TTC549 (cell line): ENCODE measurements at regions not wholly inside any gene's neighbourhood (a gene's known extent, or its start where the extent isn't known, plus 50 kb on each side); places are given as distances from the start of the nearest gene placed in this dataset.

Experiments
- FAIRE-seq: peaks from 2 replicates; lab custom pipeline; 2012; peaks lifted over from hg19 to GRCh38; lab: Jason Lieb, UNC

GRCh38 chr16:66265556-66266141 lies 100.8 kb upstream of the CDH5 start:
- no peak for FAIRE-seq

DNA sequence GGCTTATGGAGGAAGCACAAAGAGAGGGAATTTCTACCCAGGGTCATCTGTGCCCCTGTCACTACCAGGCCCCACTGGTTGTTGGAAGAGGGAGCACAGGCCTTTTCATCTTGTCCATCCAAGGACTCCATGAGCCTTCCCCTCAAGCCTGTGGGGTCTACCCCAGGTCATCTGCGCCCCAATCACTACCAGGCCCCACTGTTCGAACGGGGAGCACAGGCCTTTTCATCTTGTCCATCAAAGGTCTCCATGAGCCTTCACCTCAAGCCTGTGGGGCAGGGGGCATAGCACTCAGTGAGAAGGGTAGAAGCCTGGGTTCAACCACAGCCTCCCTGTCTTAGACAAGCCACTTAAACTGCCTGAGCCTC lies 101.5 kb upstream of the CDH5 start:
- no peak for FAIRE-seq

DNA sequence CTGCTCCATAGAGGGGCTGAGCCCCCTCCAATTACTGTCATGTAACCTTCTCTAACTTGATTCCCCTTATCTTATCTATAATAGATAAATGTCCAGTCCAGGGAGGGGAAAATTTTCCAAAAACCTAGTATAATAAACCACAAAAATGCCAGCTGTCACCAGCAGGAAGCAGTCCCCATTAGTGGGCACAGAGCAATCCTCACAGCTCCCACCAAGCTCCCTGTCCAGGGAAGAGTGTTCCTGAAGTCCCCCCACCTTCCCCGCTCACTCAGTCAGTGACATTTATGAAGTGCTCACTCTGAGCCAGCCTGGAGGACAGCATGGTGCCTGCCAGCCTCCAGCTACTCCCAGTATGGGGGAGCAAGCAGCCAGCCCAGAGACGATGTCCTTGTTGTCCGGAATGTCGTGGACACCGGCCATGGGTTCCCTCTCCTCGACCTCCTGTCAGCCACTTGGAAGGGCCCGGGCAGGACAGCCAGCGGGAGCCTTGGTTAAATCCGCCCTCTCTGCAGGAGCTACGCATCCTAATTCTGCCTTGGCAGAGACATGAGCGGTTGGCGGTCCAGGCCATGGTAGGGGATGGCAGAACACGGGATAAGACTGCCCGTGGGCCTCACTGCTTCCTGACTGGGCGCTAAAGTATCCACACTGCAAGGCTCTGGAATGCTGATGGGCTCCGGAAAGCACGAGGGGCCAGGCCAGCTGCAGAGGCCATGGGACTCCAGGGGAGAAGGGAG lies 102.0 kb upstream of the CDH5 start:
- FAIRE-seq = no peak

- no peak for FAIRE-seq
Measured at GRCh38 chr16:66263973-66264310, 102.5 kb upstream of the CDH5 start.

DNA sequence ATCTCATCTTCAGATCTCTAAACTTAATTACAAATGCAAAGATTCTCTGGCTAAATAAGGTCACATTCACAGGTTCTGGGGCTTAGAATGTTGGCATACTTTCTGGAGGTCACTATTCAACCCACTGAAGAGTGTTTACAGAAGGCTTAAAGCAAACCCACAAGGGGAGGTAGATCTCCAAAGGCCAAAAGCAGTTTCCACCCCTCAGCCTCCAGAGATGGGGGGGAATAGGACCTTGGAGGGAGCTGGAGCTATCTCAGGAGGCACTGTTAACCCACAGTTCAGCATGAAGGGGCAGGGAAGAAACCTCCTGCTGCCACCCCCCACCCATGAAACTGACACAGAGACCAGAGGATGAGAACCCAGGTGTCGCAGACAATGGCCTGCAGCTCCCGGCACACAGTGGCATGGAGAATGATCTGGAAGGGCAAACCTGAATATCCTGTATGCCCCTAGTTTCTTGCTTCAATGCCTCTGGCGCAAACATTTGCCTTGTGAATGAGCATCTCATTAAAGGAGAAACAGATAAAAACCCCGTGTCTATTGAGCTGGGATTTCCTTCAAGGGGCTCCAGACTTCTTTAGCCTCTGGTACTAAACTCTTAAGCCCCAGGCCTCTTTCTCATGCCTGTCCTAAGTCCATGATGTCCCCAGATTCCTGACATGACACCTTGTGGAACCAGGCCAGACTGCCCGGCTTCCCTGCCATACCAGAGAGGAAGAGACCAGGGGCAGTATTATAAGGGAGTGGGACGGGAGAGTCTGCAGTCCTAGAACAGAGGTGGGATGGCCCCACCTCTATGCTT lies 103.1 kb upstream of the CDH5 start:
- no peak for FAIRE-seq

DNA sequence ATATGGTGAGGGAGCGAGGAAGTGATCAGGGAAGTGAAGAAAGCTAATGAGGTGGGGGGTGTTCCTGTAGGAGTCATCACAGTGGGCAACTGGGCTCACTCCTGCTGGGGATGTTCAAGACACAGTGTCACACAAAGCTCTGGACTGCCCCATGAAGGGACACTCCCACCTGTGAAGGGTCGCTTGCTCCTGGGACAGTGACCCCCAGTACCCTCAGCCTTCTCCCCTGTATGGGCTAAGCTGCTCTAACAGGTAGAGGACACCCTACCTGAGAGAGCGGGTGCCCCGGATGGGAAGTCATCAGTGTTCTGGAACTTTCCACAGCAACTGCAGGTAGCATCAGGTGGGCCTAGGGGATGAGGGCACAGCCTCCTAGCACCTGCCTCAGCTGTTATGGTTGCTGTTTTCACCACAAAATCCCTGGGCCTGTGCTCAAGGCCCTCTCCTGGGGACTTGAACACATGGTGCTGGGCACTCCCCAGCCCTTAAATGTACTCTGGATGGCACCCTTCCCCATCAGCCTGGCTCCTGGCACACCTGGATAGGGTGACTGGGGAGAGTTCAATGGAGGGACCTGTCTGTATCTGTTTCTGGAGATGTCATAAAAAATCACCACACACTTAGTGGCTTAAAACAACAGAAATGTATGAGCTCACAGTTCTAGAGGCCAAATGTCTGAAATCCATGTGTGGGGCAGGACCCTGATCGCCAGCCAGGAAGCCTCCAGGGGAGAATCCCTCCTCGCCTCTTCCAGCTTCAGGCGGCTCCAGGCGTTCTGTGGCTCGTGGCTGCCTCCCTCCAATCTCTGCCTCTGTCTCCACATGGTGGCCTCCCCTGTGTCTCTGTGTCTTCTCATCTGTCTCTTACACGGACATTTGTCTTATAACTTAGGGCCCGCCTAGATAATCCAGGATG lies 104.0 kb upstream of the CDH5 start:
- FAIRE-seq = no peak

DNA sequence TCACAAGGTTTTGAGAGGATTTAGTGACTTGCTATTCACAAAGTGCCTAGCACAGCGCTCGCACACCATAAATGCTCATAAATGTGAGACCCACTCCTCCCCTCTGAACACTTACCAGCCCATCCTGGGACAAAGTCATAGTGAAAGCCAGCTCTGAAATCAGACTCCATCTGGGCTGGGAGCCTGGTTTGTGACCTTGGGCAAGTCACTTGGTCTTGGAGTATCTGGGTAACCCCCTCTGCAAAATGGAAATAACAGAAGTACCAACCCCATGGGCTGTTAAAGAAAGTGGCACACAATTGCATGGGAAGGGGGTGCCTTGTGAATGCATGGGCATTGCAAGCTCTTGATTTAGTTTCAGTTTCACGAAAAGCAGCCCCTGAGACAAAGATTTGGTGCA lies 104.7 kb upstream of the CDH5 start:
- FAIRE-seq = no peak

GRCh38 chr16:66260522-66261254 lies 105.8 kb upstream of the CDH5 start:
- FAIRE-seq = no peak

- FAIRE-seq = no peak
Measured at GRCh38 chr16:66258916-66259845, 107.3 kb upstream of the CDH5 start.

DNA sequence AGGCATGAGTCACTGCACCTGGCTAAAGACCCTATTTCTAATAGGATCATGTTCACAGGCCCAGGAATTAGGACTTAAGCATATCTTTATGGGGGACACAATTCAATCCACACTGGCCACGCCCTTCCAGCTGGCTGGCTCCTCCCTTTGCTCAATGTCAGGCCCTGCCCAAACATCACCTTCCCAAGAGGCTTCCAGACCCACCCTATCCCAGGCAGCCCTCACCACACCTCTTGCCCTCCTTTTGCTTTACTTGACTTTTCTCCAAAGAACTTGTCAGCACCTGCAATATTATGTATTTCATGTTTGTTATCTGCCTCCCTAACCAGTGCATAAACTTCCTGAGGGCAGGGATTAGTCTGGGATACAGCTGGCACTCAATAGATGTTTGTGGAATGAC lies 109.6 kb upstream of the CDH5 start:
- no peak for FAIRE-seq

DNA sequence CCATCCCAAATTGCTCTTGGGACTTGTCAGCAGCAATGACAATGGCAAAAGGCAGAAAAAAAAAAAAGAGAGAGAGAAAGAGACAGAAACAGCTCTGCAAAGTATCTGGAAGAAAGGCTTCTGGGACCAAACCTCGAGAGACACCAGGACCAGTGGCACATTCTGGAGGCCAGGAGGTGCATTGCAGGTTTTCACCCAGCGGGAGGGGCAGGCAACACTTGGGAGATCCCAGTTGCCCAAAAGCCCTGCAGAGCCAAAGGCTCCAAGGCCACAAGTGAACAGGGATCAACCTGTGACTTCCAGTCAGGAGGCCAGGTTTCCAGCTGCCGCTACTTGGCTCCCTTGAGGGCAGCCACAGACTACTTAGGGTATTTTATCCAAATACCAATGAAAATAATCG lies 110.8 kb upstream of the CDH5 start:
- FAIRE-seq = no peak

GRCh38 chr16:66254751-66255150 lies 111.7 kb upstream of the CDH5 start:
- FAIRE-seq = no peak

DNA sequence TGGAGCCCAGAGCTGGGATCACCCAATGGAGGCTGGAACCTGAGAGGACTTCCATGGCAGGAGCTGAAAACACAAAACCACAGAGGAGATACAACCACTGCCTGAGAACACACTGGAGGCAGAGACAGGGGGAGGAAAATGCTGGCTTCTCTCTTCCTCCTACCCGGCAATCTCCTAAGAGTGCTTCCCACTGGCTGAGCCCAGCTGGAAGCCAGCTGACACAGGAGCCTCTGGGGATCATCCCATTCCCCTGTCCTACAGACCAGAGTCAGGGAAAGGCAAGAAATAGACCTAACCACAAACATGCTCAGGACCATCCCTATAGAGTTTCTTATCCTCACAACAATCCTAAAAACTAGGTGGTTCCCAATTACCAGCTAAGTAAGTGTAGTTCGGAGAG lies 112.4 kb upstream of the CDH5 start:
- FAIRE-seq = no peak

GRCh38 chr16:66251476-66252160 lies 114.9 kb upstream of the CDH5 start:
- FAIRE-seq = no peak

DNA sequence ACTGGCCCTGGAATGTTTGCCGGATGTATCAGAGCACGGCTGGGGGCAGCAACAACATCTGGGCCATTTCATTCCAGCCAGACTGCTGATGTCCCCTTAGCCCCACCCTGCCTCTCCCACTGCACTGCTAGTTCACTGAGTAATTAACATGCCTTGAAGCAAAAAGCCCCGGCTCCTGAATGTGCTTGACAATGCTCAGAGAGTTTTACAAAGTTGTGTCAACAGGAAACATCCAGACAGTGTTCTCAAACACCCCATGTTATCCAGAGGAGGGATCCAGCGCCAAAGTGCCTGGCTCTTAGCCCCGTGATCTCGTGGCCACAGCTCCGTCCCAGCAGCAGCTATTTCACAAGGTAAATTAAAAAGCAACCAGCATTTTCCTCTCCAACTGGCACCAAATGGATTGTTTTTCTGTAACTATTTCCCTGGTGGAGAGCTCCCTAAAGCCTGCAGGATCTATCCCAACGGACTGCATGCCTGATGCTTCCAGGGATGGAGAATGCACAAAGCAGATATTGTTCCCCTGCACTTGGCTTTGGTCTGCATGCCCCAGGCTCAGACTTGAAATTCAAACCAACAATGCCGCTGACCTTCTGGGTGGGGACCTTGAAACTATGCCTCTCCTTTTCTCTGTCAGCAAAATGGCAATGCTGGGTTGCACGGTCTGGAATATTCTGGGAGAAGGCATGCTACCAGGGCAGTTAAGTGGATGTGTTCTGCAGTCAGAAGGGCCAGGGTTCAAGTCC lies 115.6 kb upstream of the CDH5 start:
- no peak for FAIRE-seq

GRCh38 chr16:66247516-66248481 lies 118.7 kb upstream of the CDH5 start:
- no peak for FAIRE-seq

GRCh38 chr16:66245868-66246267 lies 120.6 kb upstream of the CDH5 start:
- no peak for FAIRE-seq

DNA sequence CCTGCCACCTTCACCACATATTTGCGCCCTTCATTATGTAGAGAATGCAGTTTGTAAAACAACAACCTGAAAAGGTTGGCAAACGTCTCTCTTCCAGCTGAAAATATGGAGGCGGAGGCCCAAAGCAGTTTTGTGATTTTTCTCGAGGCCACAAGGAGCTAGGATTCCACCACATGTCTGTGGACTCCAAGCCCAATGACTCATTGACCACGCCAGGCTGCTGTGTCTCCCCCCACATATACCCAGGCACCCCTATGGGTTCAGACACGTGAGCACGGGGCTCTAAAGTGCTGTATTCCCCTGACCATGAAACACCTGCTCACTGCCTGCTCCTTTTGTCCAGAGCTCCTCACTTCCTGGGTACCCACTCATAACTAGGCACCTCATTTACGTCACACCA lies 121.4 kb upstream of the CDH5 start:
- FAIRE-seq = no peak
